GM21576 (cell line): ENCODE measurements at regions not wholly inside any gene's neighbourhood (a gene's known extent, or its start where the extent isn't known, plus 50 kb on each side); places are given as distances from the start of the nearest gene placed in this dataset.

Experiments
- ATAC-seq: cut with Tn5 transposase; IDR thresholded peaks from one replicate; pipeline ENCODE4 v1.9.1; 2021; ENCODE audit warnings: mild to moderate bottlenecking, moderate library complexity; ENCODE audit not compliant: unreplicated experiment

GRCh38 chr1:188364927-188365449 lies 1536.2 kb downstream of the PLA2G4A start:
- no peak for ATAC-seq

GRCh38 chr1:188365874-188366273 lies 1537.1 kb downstream of the PLA2G4A start:
- no peak for ATAC-seq

GRCh38 chr1:188367661-188368060 lies 1538.9 kb downstream of the PLA2G4A start:
- ATAC-seq: no peak

- no peak for ATAC-seq
These were observed 1542.6 kb downstream of the PLA2G4A start for GRCh38 chr1:188371295-188371806.

GRCh38 chr1:188372821-188373220 lies 1544.1 kb downstream of the PLA2G4A start:
- no peak for ATAC-seq

GRCh38 chr1:188382851-188383250 lies 1554.1 kb downstream of the PLA2G4A start:
- ATAC-seq: no peak

GRCh38 chr1:188386161-188386560 lies 1557.4 kb downstream of the PLA2G4A start:
- no peak for ATAC-seq

- ATAC-seq: no peak
These were observed 1557.9 kb downstream of the PLA2G4A start for GRCh38 chr1:188386666-188387065.

GRCh38 chr1:188394677-188395076 lies 1565.9 kb downstream of the PLA2G4A start:
- ATAC-seq: no peak

GRCh38 chr1:188397521-188397920 lies 1568.8 kb downstream of the PLA2G4A start:
- ATAC-seq: no peak

- ATAC-seq: no peak
These were observed 1574.2 kb downstream of the PLA2G4A start for GRCh38 chr1:188402986-188403385.

GRCh38 chr1:188406636-188407035 lies 1577.9 kb downstream of the PLA2G4A start:
- no peak for ATAC-seq

GRCh38 chr1:188420177-188420576 lies 1591.4 kb downstream of the PLA2G4A start:
- no peak for ATAC-seq

GRCh38 chr1:188423073-188423472 lies 1594.3 kb downstream of the PLA2G4A start:
- ATAC-seq: no peak

- no peak for ATAC-seq
These were observed 1595.4 kb downstream of the PLA2G4A start for GRCh38 chr1:188424176-188424575.

GRCh38 chr1:188425687-188426086 lies 1596.9 kb downstream of the PLA2G4A start:
- no peak for ATAC-seq

GRCh38 chr1:188426561-188426960 lies 1597.8 kb downstream of the PLA2G4A start:
- no peak for ATAC-seq

- ATAC-seq: no peak
These were observed 1598.9 kb downstream of the PLA2G4A start for GRCh38 chr1:188427642-188428041.

GRCh38 chr1:188429386-188429785 lies 1600.6 kb downstream of the PLA2G4A start:
- ATAC-seq: no peak

GRCh38 chr1:188432427-188432826 lies 1603.7 kb downstream of the PLA2G4A start:
- ATAC-seq: no peak

GRCh38 chr1:188433425-188433824 lies 1604.7 kb downstream of the PLA2G4A start:
- ATAC-seq: no peak

GRCh38 chr1:188444526-188444925 lies 1615.8 kb downstream of the PLA2G4A start:
- ATAC-seq: no peak

GRCh38 chr1:188462837-188463236 lies 1634.1 kb downstream of the PLA2G4A start:
- no peak for ATAC-seq
